ENCODE measurements at regions not wholly inside any gene's neighbourhood (a gene's known extent, or its start where the extent isn't known, plus 50 kb on each side); places are given as distances from the start of the nearest gene placed in this dataset.

DNA sequence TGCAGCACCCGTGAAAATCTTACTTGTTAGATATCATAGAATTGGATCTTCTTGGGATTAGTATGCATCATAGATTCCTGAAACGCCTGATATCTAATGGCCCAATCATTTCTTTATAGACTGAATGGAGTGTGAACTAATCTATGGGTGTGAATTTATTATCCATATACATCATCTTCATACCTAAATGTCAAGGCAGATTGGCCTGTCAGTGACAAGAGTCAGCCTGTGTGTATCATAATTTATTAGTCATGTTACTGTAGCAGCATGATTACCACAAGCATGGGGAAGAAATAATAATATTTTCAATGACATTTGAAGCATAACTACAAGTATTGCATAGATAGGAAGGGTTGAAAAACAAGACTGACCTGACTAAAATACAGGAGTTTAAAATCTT, 235.8 kb downstream of the RAP2B start:
- TF ChIP-seq, protein P1, sequence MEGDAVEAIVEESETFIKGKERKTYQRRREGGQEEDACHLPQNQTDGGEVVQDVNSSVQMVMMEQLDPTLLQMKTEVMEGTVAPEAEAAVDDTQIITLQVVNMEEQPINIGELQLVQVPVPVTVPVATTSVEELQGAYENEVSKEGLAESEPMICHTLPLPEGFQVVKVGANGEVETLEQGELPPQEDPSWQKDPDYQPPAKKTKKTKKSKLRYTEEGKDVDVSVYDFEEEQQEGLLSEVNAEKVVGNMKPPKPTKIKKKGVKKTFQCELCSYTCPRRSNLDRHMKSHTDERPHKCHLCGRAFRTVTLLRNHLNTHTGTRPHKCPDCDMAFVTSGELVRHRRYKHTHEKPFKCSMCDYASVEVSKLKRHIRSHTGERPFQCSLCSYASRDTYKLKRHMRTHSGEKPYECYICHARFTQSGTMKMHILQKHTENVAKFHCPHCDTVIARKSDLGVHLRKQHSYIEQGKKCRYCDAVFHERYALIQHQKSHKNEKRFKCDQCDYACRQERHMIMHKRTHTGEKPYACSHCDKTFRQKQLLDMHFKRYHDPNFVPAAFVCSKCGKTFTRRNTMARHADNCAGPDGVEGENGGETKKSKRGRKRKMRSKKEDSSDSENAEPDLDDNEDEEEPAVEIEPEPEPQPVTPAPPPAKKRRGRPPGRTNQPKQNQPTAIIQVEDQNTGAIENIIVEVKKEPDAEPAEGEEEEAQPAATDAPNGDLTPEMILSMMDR (IDR thresholded peaks at IDR 0.05): no peak
- TF ChIP-seq POLR2A (IDR thresholded peaks at IDR 0.05): no peak

Data from adrenal gland (tissue), 5 donors.